ENCODE measurements at regions not wholly inside any gene's neighbourhood (a gene's known extent, or its start where the extent isn't known, plus 50 kb on each side); places are given as distances from the start of the nearest gene placed in this dataset.

GRCh38 chr4:96102541-96103026, 262.7 kb downstream of the PDHA2 start:
- FAIRE-seq = no peak

- FAIRE-seq = no peak
Observed at GRCh38 chr4:96103086-96103485, 263.2 kb downstream of the PDHA2 start.

GRCh38 chr4:96108146-96108545, 268.3 kb downstream of the PDHA2 start:
- FAIRE-seq = no peak

GRCh38 chr4:96112631-96113030, 272.7 kb downstream of the PDHA2 start:
- FAIRE-seq = no peak

GRCh38 chr4:96120206-96120605, 280.3 kb downstream of the PDHA2 start:
- FAIRE-seq = no peak

- no peak for FAIRE-seq
Observed at GRCh38 chr4:96126227-96126626, 286.3 kb downstream of the PDHA2 start.

GRCh38 chr4:96131186-96131585, 291.3 kb downstream of the PDHA2 start:
- FAIRE-seq = no peak

GRCh38 chr4:96134806-96135205, 294.9 kb downstream of the PDHA2 start:
- no peak for FAIRE-seq

GRCh38 chr4:96136056-96136455, 296.2 kb downstream of the PDHA2 start:
- no peak for FAIRE-seq

- no peak for FAIRE-seq
Observed at GRCh38 chr4:96139251-96139929, 299.5 kb downstream of the PDHA2 start.

- no peak for FAIRE-seq
Observed at GRCh38 chr4:96145601-96146000, 305.7 kb downstream of the PDHA2 start.

- FAIRE-seq = no peak
Observed at GRCh38 chr4:96146686-96147085, 306.8 kb downstream of the PDHA2 start.

- no peak for FAIRE-seq
Observed at GRCh38 chr4:96149894-96150293, 310.0 kb downstream of the PDHA2 start.

GRCh38 chr4:96150466-96150865, 310.6 kb downstream of the PDHA2 start:
- FAIRE-seq = no peak

- peak; percentile 21 for FAIRE-seq
Observed at GRCh38 chr4:96152824-96153223, 312.9 kb downstream of the PDHA2 start.

- FAIRE-seq = no peak
Observed at GRCh38 chr4:96154676-96155075, 314.8 kb downstream of the PDHA2 start.

- FAIRE-seq = no peak
Observed at GRCh38 chr4:96162636-96163035, 322.7 kb downstream of the PDHA2 start.

GRCh38 chr4:96164814-96165351, 325.0 kb downstream of the PDHA2 start:
- FAIRE-seq = no peak

- FAIRE-seq = no peak
Observed at GRCh38 chr4:96166806-96167205, 326.9 kb downstream of the PDHA2 start.

GRCh38 chr4:96170198-96170597, 330.3 kb downstream of the PDHA2 start:
- no peak for FAIRE-seq

GRCh38 chr4:96173756-96174155, 333.9 kb downstream of the PDHA2 start:
- FAIRE-seq = no peak

- FAIRE-seq = no peak
Observed at GRCh38 chr4:96175871-96176270, 336.0 kb downstream of the PDHA2 start.

GRCh38 chr4:96183611-96184010, 343.7 kb downstream of the PDHA2 start:
- peak; percentile 98 for FAIRE-seq

GRCh38 chr4:96186593-96186992, 346.7 kb downstream of the PDHA2 start:
- no peak for FAIRE-seq

GRCh38 chr4:96189761-96190160, 349.9 kb downstream of the PDHA2 start:
- no peak for FAIRE-seq

Data from islet of Langerhans (tissue), 1 donor.